ENCODE measurements at regions not wholly inside any gene's neighbourhood (a gene's known extent, or its start where the extent isn't known, plus 50 kb on each side); places are given as distances from the start of the nearest gene placed in this dataset.

DNA sequence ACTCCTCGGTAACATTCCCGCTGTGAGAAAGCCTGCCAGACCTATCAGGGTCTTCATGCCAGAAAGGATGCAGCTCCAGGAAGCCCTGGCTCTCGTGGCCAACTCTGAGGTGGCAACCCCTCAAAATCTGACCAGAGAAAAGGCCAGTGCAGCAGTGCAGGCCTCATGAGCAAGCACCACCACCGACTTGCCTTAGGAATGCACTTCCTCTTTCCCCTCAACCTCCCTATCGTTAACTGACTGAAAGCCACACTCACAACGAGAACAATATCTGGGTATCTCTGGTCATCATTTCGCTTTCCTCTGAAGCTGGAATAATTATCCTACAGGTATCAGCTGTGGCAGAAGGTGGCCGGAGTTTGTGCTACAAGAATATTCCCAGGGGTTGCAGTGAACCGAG lies 101.4 kb upstream of the POU3F3 start:
- TF ChIP-seq, protein P1, sequence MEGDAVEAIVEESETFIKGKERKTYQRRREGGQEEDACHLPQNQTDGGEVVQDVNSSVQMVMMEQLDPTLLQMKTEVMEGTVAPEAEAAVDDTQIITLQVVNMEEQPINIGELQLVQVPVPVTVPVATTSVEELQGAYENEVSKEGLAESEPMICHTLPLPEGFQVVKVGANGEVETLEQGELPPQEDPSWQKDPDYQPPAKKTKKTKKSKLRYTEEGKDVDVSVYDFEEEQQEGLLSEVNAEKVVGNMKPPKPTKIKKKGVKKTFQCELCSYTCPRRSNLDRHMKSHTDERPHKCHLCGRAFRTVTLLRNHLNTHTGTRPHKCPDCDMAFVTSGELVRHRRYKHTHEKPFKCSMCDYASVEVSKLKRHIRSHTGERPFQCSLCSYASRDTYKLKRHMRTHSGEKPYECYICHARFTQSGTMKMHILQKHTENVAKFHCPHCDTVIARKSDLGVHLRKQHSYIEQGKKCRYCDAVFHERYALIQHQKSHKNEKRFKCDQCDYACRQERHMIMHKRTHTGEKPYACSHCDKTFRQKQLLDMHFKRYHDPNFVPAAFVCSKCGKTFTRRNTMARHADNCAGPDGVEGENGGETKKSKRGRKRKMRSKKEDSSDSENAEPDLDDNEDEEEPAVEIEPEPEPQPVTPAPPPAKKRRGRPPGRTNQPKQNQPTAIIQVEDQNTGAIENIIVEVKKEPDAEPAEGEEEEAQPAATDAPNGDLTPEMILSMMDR (IDR thresholded peaks at IDR 0.05; ENCODE audit: low read length), result no peak
- TF ChIP-seq EZH2 (optimal IDR thresholded peaks at IDR 0.05; ENCODE audit: low read depth, low read length), result no peak

All from MM.1S (cell line).